A549 (cell line): ENCODE measurements at regions not wholly inside any gene's neighbourhood (a gene's known extent, or its start where the extent isn't known, plus 50 kb on each side); places are given as distances from the start of the nearest gene placed in this dataset.

ENCODE experiments used
- ATAC-seq, 2 experiments: fragments of 200-7000 bp in 1 of 2; fragments of >200 bp in 1 of 2; cut with Nextera tagmentation in 1 of 2; cut with Tn5 transposase in 1 of 2; 3 replicates each; pipeline versions ENCODE4 v1.8.0 to v1.9.1; 2018 to 2020; ENCODE audit warnings: mild to moderate bottlenecking in 1 of 2, moderate library complexity in 1 of 2
- CTCF ChIA-PET: fragments of 300-600 bp; sonication (Branson Sonifier 250); formaldehyde crosslinking; extraction: SDS; loops from one replicate; lab custom pipeline; 2021; ENCODE audit warnings: antibody characterized with exemption, inconsistent platforms; lab: Yijun Ruan, JAX
- POLR2A ChIA-PET: fragments of 350-600 bp; formaldehyde crosslinking; extraction: SDS; loops from one replicate; lab custom pipeline; 2021; ENCODE audit warnings: antibody characterized with exemption, inconsistent platforms; lab: Yijun Ruan, JAX
- DNase-seq, 2 experiments: peaks; one replicate each; pipeline versions ENCODE4 v3.0.0 to v3.0.0-alpha.2; 2011 to 2016; ENCODE audit warnings: low read depth in 1 of 2, low spot score in 1 of 2
- FAIRE-seq: peaks from 2 replicates; lab custom pipeline; 2011; peaks lifted over from hg19 to GRCh38; lab: Jason Lieb, UNC
- H3K27ac ChIP-seq, 2 experiments: fragments of >200 bp; sonication (Bioruptor Twin); formaldehyde crosslinking; 3 replicates each; pipeline ENCODE4 v1.5.1; 2016 to 2017
- H3K4me1 ChIP-seq: fragments of >200 bp; sonication (Bioruptor Twin); formaldehyde crosslinking; 3 replicates; pipeline ENCODE4 v1.6.1; 2016
- H3K4me2 ChIP-seq: fragments of >200 bp; sonication (Bioruptor Twin); formaldehyde crosslinking; 3 replicates; pipeline ENCODE4 v1.6.1; 2016
- H3K4me3 ChIP-seq: fragments of >200 bp; sonication (Bioruptor Twin); formaldehyde crosslinking; 3 replicates; pipeline ENCODE4 v1.5.1; 2016
- H3K9me3 ChIP-seq: fragments of >200 bp; sonication (Bioruptor Twin); formaldehyde crosslinking; 3 replicates; pipeline ENCODE4 v1.6.1; 2016
- CHD2 ChIP-seq: fragments of 150-350 bp; IDR thresholded peaks from 2 replicates; pipeline ENCODE4 v1.6.1; 2014; ENCODE audit warnings: low read length; ENCODE audit not compliant: partially characterized antibody
- EHMT2 ChIP-seq: fragments of 200-600 bp; sonication (generic); IDR thresholded peaks from 2 replicates; pipeline ENCODE4 v1.6.1; 2016; ENCODE audit warnings: antibody characterized with exemption, low read depth, mild to moderate bottlenecking, moderate library complexity
- ESRRA ChIP-seq: fragments of 150-350 bp; IDR thresholded peaks from 2 replicates; pipeline ENCODE4 v1.6.1; 2014; ENCODE audit warnings: mild to moderate bottlenecking, low read length, borderline replicate concordance
- FOXS1 ChIP-seq: fragments of 250-450 bp; sonication (Bioruptor Pico); IDR thresholded peaks from 2 replicates; pipeline ENCODE4 v1.5.0; 2020; ENCODE audit warnings: mild to moderate bottlenecking, moderate library complexity
- GATA3 ChIP-seq: IDR thresholded peaks from 2 replicates; pipeline ENCODE4 v1.6.1; 2012; ENCODE audit warnings: borderline replicate concordance
- HDAC2 ChIP-seq: fragments of 200-600 bp; sonication (generic); IDR thresholded peaks from 2 replicates; pipeline ENCODE4 v1.6.1; 2016
- HEYL ChIP-seq: fragments of 250-450 bp; sonication (Bioruptor Pico); IDR thresholded peaks from 2 replicates; pipeline ENCODE4 v1.8.0; 2021; ENCODE audit warnings: mild to moderate bottlenecking, moderate library complexity
- JUN ChIP-seq, 2 experiments: fragments of >200 bp; sonication (Bioruptor Twin); formaldehyde crosslinking; IDR thresholded peaks; 2 replicates in 1 of 2; 3 replicates in 1 of 2; pipeline ENCODE4 v1.6.1; 2016 to 2017
- KDM1A ChIP-seq: fragments of 200-600 bp; sonication (generic); IDR thresholded peaks from 2 replicates; pipeline ENCODE4 v1.6.1; 2016; ENCODE audit warnings: low read depth, mild to moderate bottlenecking
- KDM5A ChIP-seq: fragments of 200-600 bp; sonication (generic); IDR thresholded peaks from 2 replicates; pipeline ENCODE4 v1.6.1; 2016; ENCODE audit warnings: antibody characterized with exemption, mild to moderate bottlenecking
- MAFK ChIP-seq: fragments of 450-650 bp; IDR thresholded peaks from 2 replicates; pipeline ENCODE4 v1.6.1; 2014; ENCODE audit not compliant: partially characterized antibody
- MYC ChIP-seq: IDR thresholded peaks from 2 replicates; pipeline ENCODE4 v1.6.1; 2012; ENCODE audit warnings: mild to moderate bottlenecking, inconsistent platforms, low read length, improper control_type of control experiment, borderline replicate concordance
- NFE2L2 ChIP-seq: fragments of 150-350 bp; conservative IDR thresholded peaks from 2 replicates; pipeline ENCODE4 v1.6.1; 2014; ENCODE audit warnings: low read length
- NPAS2 ChIP-seq: fragments of 250-450 bp; sonication (Bioruptor Pico); IDR thresholded peaks from 2 replicates; pipeline ENCODE4 v1.8.0; 2022; ENCODE audit warnings: mild to moderate bottlenecking, moderate library complexity, borderline replicate concordance
- NR3C1 ChIP-seq: fragments of >200 bp; sonication (Bioruptor Twin); formaldehyde crosslinking; IDR thresholded peaks from 3 replicates; pipeline ENCODE4 v1.6.1; 2017
- RARB ChIP-seq: fragments of 250-450 bp; sonication (Bioruptor Pico); IDR thresholded peaks from 2 replicates; pipeline ENCODE4 v1.8.0; 2021; ENCODE audit warnings: mild to moderate bottlenecking, moderate library complexity
- RNF2 ChIP-seq: fragments of 200-600 bp; sonication (generic); IDR thresholded peaks from 2 replicates; pipeline ENCODE4 v1.6.1; 2016; ENCODE audit warnings: low read depth, mild to moderate bottlenecking, antibody characterized with exemption, moderate library complexity, borderline replicate concordance
- SMC3 ChIP-seq: fragments of >200 bp; sonication (Bioruptor Twin); formaldehyde crosslinking; IDR thresholded peaks from 3 replicates; pipeline ENCODE4 v1.6.1; 2018; ENCODE audit warnings: inconsistent platforms
- SREBF2 ChIP-seq: fragments of 450-650 bp; IDR thresholded peaks from 2 replicates; pipeline ENCODE4 v1.6.1; 2014; ENCODE audit warnings: mild to moderate bottlenecking, moderate library complexity
- TFCP2L1 ChIP-seq: fragments of 250-450 bp; sonication (Bioruptor Pico); IDR thresholded peaks from 2 replicates; pipeline ENCODE4 v1.5.0; 2021; ENCODE audit warnings: mild to moderate bottlenecking
- ZC3H11A ChIP-seq: fragments of 450-650 bp; IDR thresholded peaks from 2 replicates; pipeline ENCODE4 v1.6.1; 2014; ENCODE audit warnings: antibody characterized with exemption, mild to moderate bottlenecking
- ZFP36 ChIP-seq: fragments of 450-650 bp; IDR thresholded peaks from 2 replicates; pipeline ENCODE4 v1.6.1; 2014; ENCODE audit warnings: borderline replicate concordance; ENCODE audit not compliant: partially characterized antibody
- ZSCAN20 ChIP-seq: fragments of 250-450 bp; sonication (Bioruptor Pico); IDR thresholded peaks from 2 replicates; pipeline ENCODE4 v1.8.0; 2022; ENCODE audit warnings: mild to moderate bottlenecking, moderate library complexity
- WGBS: methylation state at CpG from one replicate; pipeline ENCODE4 v1.1.6; 2017; ENCODE audit errors: missing lambda C conversion rate; 5-methylcytosine and 5-hydroxymethylcytosine counted together
- TF ChIP-seq, protein P1 (sequence below): IDR thresholded peaks from 2 replicates; pipeline ENCODE4 v1.6.1; 2012; ENCODE audit warnings: low read depth, borderline replicate concordance
- TF ChIP-seq, protein P2 (sequence below): fragments of 150-350 bp; IDR thresholded peaks from 2 replicates; pipeline ENCODE4 v1.6.1; 2014; ENCODE audit warnings: low read depth, mild to moderate bottlenecking, low read length
- TF ChIP-seq, protein P3 (sequence below): fragments of >200 bp; sonication (Bioruptor Twin); formaldehyde crosslinking; IDR thresholded peaks from 2 replicates; pipeline ENCODE4 v1.6.1; 2016
- TF ChIP-seq, protein P4 (sequence below): fragments of 450-650 bp; IDR thresholded peaks from 2 replicates; pipeline ENCODE4 v1.6.1; 2014; ENCODE audit warnings: antibody characterized with exemption
- TF ChIP-seq, protein P5 (sequence below): IDR thresholded peaks from 2 replicates; pipeline ENCODE4 v1.6.1; 2012
- TF ChIP-seq, protein P6 (sequence below): fragments of 200-600 bp; sonication (generic); IDR thresholded peaks from 2 replicates; pipeline ENCODE4 v1.6.1; 2016; ENCODE audit warnings: antibody characterized with exemption, mild to moderate bottlenecking, moderate library complexity

DNA sequence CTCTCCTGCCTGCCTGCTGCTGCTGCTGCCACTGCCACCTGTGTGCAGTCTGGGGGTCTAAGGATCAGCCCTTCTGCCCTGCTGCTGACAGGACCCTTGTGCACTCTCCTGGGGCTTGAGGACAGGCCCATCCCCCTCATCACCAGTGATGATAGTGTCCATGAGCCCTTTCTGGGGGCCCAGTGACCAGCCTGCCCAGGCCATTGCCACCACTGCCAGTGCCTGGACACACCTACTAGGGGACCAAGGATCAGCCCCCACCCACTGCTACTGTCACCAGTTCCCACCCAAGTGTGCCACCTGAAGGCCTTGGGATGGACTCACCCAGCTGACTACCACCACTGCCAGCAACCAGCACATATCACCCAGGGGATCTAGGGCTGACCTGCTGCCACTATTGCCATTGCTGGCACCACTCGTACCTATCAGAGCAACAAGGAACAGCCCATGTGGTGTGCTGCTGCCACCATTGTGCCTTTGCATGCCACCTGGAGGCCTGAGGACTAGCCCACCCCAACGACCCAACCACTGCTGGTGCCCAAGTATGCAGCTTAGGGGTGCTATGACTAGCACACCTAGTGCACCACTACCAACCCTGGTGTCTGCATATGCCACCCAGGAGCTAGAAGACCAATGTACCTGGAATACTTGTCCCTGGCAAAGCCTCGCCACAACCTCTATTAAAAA is 994.3 kb downstream of the PCDH17 start:
- FAIRE-seq = no peak
- ATAC-seq = no peak

DNA sequence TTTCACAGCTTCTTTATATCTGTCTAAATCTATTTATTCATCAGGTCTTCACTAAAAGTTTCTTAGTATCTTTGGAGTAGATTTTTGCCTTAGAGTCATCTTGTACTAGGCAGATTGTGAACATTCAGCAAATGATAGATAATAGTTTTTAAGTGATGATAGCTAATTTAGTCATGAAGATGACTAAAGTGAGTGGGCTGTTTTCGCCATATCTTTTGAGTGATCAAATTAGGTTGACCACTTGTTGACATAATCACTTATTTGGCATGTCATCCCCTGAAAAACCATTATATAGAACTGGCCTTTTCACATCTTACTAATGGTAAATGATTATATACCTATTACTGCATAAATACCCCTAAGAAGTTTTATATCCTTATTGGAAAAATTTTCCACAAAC is 999.2 kb downstream of the PCDH17 start:
- no peak for FAIRE-seq
- no peak for DNase-seq
- WGBS = 0% methylated on average over 1 of the region's 1 CpG
- no peak for TF ChIP-seq NPAS2 (CRISPR knock-in tag)
- no peak for TF ChIP-seq HDAC2
- no peak for TF ChIP-seq MYC
- TF ChIP-seq, protein P1, sequence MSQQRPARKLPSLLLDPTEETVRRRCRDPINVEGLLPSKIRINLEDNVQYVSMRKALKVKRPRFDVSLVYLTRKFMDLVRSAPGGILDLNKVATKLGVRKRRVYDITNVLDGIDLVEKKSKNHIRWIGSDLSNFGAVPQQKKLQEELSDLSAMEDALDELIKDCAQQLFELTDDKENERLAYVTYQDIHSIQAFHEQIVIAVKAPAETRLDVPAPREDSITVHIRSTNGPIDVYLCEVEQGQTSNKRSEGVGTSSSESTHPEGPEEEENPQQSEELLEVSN = no peak
- no peak for TF ChIP-seq KDM1A
- no peak for TF ChIP-seq SMC3
- TF ChIP-seq HEYL = no peak
- no peak for TF ChIP-seq SREBF2
- TF ChIP-seq, protein P2, sequence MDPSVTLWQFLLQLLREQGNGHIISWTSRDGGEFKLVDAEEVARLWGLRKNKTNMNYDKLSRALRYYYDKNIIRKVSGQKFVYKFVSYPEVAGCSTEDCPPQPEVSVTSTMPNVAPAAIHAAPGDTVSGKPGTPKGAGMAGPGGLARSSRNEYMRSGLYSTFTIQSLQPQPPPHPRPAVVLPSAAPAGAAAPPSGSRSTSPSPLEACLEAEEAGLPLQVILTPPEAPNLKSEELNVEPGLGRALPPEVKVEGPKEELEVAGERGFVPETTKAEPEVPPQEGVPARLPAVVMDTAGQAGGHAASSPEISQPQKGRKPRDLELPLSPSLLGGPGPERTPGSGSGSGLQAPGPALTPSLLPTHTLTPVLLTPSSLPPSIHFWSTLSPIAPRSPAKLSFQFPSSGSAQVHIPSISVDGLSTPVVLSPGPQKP = no peak
- no peak for TF ChIP-seq JUN (IDR thresholded peaks at IDR 0.05)
- CTCF ChIA-PET = no interaction called here
- H3K4me1 ChIP-seq = no peaks in the 10 kb centered on the region
- H3K4me3 ChIP-seq = no peak overlapping the region
- no peak for ATAC-seq
- no peaks in the 10 kb centered on the region for H3K9me3 ChIP-seq
- no peak overlapping the region for H3K27ac ChIP-seq
- no peak overlapping the region for H3K4me2 ChIP-seq
- POLR2A ChIA-PET = no interaction called here

More for the DNA sequence above, 994.3 kb downstream of the PCDH17 start:
- TF ChIP-seq KDM5A (no peak), ZSCAN20 (CRISPR knock-in tag) (no peak)
- TF ChIP-seq, all 56 proteins: peak for 0
- WGBS = 0% methylated on average over 1 of the region's 3 CpGs
- ChIA-PET POLR2A (no interaction called here), CTCF (no interaction called here)
- H3K4me3 ChIP-seq = no peak overlapping the region
- DNase-seq = no peak
- no peaks in the 10 kb centered on the region for H3K9me3 ChIP-seq
- H3K27ac ChIP-seq = no peak overlapping the region
- no peak overlapping the region for H3K4me2 ChIP-seq
- no peaks in the 10 kb centered on the region for H3K4me1 ChIP-seq

DNA sequence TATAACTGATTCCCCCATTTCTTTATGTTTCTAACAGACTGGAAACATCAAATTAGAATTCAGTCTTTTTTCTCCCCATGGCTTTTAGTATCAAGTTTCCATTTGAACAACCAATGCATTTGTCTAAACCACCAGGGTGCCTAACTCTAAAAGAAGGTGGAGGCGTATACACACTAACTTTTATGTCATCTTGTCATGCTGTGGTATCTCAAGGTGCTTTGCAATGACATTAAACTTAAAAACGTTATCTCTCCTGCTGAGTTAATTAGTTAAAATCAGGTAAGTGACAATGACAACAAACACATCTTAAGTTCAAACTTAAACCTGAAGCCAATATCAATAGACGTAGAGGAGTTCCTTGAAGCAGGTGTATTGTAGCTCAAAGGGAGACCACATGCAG is 1001.7 kb downstream of the PCDH17 start:
- CTCF ChIA-PET = no interaction called here
- no peak overlapping the region for H3K4me2 ChIP-seq
- DNase-seq (no peak), ATAC-seq (no peak), FAIRE-seq (no peak)
- H3K4me1 ChIP-seq = no peaks in the 10 kb centered on the region
- no peak overlapping the region for H3K27ac ChIP-seq
- POLR2A ChIA-PET = no interaction called here
- 16% methylated on average over 3 of the region's 3 CpGs for WGBS
- H3K9me3 ChIP-seq = no peaks in the 10 kb centered on the region
- no peak overlapping the region for H3K4me3 ChIP-seq
- no peak for TF ChIP-seq EHMT2
- TF ChIP-seq, protein P3, sequence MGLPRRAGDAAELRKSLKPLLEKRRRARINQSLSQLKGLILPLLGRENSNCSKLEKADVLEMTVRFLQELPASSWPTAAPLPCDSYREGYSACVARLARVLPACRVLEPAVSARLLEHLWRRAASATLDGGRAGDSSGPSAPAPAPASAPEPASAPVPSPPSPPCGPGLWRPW = no peak
- TF ChIP-seq, protein P4, sequence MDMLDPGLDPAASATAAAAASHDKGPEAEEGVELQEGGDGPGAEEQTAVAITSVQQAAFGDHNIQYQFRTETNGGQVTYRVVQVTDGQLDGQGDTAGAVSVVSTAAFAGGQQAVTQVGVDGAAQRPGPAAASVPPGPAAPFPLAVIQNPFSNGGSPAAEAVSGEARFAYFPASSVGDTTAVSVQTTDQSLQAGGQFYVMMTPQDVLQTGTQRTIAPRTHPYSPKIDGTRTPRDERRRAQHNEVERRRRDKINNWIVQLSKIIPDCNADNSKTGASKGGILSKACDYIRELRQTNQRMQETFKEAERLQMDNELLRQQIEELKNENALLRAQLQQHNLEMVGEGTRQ = no peak
- no peak for TF ChIP-seq ZFP36
- TF ChIP-seq RARB (CRISPR knock-in tag) = no peak
- no peak for TF ChIP-seq FOXS1 (CRISPR knock-in tag)
- TF ChIP-seq GATA3 = no peak
- no peak for TF ChIP-seq MAFK
- no peak for TF ChIP-seq NFE2L2
- TF ChIP-seq, protein P5, sequence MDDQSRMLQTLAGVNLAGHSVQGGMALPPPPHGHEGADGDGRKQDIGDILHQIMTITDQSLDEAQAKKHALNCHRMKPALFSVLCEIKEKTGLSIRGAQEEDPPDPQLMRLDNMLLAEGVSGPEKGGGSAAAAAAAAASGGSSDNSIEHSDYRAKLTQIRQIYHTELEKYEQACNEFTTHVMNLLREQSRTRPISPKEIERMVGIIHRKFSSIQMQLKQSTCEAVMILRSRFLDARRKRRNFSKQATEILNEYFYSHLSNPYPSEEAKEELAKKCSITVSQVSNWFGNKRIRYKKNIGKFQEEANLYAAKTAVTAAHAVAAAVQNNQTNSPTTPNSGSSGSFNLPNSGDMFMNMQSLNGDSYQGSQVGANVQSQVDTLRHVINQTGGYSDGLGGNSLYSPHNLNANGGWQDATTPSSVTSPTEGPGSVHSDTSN = no peak
- no peak for TF ChIP-seq ZC3H11A
- TF ChIP-seq NR3C1 = no peak
- no peak for TF ChIP-seq CHD2
- no peak for TF ChIP-seq HDAC2
- TF ChIP-seq, protein P6, sequence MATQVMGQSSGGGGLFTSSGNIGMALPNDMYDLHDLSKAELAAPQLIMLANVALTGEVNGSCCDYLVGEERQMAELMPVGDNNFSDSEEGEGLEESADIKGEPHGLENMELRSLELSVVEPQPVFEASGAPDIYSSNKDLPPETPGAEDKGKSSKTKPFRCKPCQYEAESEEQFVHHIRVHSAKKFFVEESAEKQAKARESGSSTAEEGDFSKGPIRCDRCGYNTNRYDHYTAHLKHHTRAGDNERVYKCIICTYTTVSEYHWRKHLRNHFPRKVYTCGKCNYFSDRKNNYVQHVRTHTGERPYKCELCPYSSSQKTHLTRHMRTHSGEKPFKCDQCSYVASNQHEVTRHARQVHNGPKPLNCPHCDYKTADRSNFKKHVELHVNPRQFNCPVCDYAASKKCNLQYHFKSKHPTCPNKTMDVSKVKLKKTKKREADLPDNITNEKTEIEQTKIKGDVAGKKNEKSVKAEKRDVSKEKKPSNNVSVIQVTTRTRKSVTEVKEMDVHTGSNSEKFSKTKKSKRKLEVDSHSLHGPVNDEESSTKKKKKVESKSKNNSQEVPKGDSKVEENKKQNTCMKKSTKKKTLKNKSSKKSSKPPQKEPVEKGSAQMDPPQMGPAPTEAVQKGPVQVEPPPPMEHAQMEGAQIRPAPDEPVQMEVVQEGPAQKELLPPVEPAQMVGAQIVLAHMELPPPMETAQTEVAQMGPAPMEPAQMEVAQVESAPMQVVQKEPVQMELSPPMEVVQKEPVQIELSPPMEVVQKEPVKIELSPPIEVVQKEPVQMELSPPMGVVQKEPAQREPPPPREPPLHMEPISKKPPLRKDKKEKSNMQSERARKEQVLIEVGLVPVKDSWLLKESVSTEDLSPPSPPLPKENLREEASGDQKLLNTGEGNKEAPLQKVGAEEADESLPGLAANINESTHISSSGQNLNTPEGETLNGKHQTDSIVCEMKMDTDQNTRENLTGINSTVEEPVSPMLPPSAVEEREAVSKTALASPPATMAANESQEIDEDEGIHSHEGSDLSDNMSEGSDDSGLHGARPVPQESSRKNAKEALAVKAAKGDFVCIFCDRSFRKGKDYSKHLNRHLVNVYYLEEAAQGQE = no peak
- TF ChIP-seq ESRRA = no peak
- no peak for TF ChIP-seq HEYL
- TF ChIP-seq RNF2 = no peak
- no peak for TF ChIP-seq TFCP2L1 (CRISPR knock-in tag)
